SK-N-SH treated with all-trans-retinoic acid at 6 μM for 48 hours (cell line): ENCODE measurements at regions not wholly inside any gene's neighbourhood (a gene's known extent, or its start where the extent isn't known, plus 50 kb on each side); places are given as distances from the start of the nearest gene placed in this dataset.

Experiments
- ARNTL ChIP-seq: fragments of 450-650 bp; formaldehyde crosslinking; IDR thresholded peaks from 2 replicates; pipeline ENCODE4 v1.5.0; 2020; ENCODE audit warnings: low read depth, mild to moderate bottlenecking, moderate library complexity, borderline replicate concordance
- CREB5 ChIP-seq: fragments of 250-450 bp; sonication (Bioruptor Pico); IDR thresholded peaks from 2 replicates; pipeline ENCODE4 v1.5.1; 2020; ENCODE audit warnings: low read depth, mild to moderate bottlenecking, moderate library complexity
- CSRNP3 ChIP-seq: fragments of 250-450 bp; sonication (Bioruptor Pico); IDR thresholded peaks from 2 replicates; pipeline ENCODE4 v1.5.1; 2021; ENCODE audit warnings: mild to moderate bottlenecking, moderate library complexity
- GLIS3 ChIP-seq: fragments of 250-450 bp; sonication (Bioruptor Pico); IDR thresholded peaks from 2 replicates; pipeline ENCODE4 v1.5.0; 2020; ENCODE audit warnings: mild to moderate bottlenecking, moderate library complexity
- PATZ1 ChIP-seq: fragments of 250-450 bp; sonication (Bioruptor Pico); IDR thresholded peaks from 2 replicates; pipeline ENCODE4 v1.8.0; 2020; ENCODE audit warnings: mild to moderate bottlenecking, moderate library complexity, borderline replicate concordance
- PPARA ChIP-seq: fragments of 250-450 bp; sonication (Bioruptor Pico); IDR thresholded peaks from 2 replicates; pipeline ENCODE4 v1.5.0; 2020; ENCODE audit warnings: mild to moderate bottlenecking, borderline replicate concordance
- SNAI2 ChIP-seq: fragments of 250-450 bp; sonication (Bioruptor Pico); IDR thresholded peaks from 2 replicates; pipeline ENCODE4 v1.5.0; 2020; ENCODE audit warnings: mild to moderate bottlenecking, moderate library complexity
- TCF4 ChIP-seq: fragments of 250-450 bp; sonication (Bioruptor Pico); IDR thresholded peaks from 2 replicates; pipeline ENCODE4 v1.8.0; 2021; ENCODE audit warnings: mild to moderate bottlenecking, moderate library complexity, borderline replicate concordance
- ZC3H10 ChIP-seq: fragments of 250-450 bp; sonication (Bioruptor Pico); IDR thresholded peaks from 2 replicates; pipeline ENCODE4 v1.5.1; 2021; ENCODE audit warnings: mild to moderate bottlenecking, moderate library complexity
- ZFP3 ChIP-seq: fragments of 250-450 bp; sonication (Bioruptor Pico); IDR thresholded peaks from 2 replicates; pipeline ENCODE4 v1.5.0; 2020; ENCODE audit warnings: mild to moderate bottlenecking, moderate library complexity
- ZFP30 ChIP-seq: fragments of 450-650 bp; formaldehyde crosslinking; IDR thresholded peaks from 2 replicates; pipeline ENCODE4 v1.5.0; 2022; ENCODE audit warnings: mild to moderate bottlenecking, moderate library complexity
- TF ChIP-seq, protein P1 (sequence below): fragments of 250-450 bp; sonication (Bioruptor Pico); IDR thresholded peaks from 2 replicates; pipeline ENCODE4 v1.5.0; 2020; ENCODE audit warnings: mild to moderate bottlenecking, moderate library complexity

DNA sequence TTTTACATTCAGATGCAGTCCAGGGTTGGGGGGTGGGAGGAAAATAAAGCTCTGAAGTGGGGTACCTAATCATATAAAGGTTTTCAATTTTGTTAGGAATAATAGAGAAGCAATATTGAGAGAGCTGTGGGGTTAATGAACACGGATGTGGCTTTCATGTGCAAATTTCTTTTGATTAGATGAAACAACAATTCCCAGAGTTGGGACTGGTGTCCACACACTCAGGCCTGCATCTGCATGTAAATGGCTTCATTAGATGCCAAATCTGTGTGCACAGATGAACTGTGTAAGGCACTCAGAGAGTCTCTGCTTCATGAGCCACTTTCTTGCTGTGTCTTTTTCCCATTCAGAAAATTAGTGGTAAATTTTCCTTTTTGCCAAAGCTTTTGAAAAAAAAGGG lies 377.1 kb upstream of the NOVA1 start:
- no peak for TF ChIP-seq TCF4
- no peak for TF ChIP-seq ZC3H10 (CRISPR knock-in tag)
- no peak for TF ChIP-seq SNAI2 (CRISPR knock-in tag)
- TF ChIP-seq CREB5 (CRISPR knock-in tag), result no peak
- no peak for TF ChIP-seq GLIS3 (CRISPR knock-in tag)
- TF ChIP-seq CSRNP3, result no peak
- TF ChIP-seq PATZ1 (CRISPR knock-in tag), result no peak
- TF ChIP-seq ZFP3, result no peak
- no peak for TF ChIP-seq ARNTL (CRISPR knock-in tag)
- no peak for TF ChIP-seq PPARA (CRISPR knock-in tag)
- TF ChIP-seq, protein P1, sequence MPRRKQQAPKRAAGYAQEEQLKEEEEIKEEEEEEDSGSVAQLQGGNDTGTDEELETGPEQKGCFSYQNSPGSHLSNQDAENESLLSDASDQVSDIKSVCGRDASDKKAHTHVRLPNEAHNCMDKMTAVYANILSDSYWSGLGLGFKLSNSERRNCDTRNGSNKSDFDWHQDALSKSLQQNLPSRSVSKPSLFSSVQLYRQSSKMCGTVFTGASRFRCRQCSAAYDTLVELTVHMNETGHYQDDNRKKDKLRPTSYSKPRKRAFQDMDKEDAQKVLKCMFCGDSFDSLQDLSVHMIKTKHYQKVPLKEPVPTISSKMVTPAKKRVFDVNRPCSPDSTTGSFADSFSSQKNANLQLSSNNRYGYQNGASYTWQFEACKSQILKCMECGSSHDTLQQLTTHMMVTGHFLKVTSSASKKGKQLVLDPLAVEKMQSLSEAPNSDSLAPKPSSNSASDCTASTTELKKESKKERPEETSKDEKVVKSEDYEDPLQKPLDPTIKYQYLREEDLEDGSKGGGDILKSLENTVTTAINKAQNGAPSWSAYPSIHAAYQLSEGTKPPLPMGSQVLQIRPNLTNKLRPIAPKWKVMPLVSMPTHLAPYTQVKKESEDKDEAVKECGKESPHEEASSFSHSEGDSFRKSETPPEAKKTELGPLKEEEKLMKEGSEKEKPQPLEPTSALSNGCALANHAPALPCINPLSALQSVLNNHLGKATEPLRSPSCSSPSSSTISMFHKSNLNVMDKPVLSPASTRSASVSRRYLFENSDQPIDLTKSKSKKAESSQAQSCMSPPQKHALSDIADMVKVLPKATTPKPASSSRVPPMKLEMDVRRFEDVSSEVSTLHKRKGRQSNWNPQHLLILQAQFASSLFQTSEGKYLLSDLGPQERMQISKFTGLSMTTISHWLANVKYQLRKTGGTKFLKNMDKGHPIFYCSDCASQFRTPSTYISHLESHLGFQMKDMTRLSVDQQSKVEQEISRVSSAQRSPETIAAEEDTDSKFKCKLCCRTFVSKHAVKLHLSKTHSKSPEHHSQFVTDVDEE (CRISPR knock-in tag), result no peak
- TF ChIP-seq ZFP30, result no peak
